ENCODE measurements at regions not wholly inside any gene's neighbourhood (a gene's known extent, or its start where the extent isn't known, plus 50 kb on each side); places are given as distances from the start of the nearest gene placed in this dataset.

- Mint-ChIP-seq H3K27ac (no peak overlapping the region), H3K36me3 (ENCODE audit: insufficient read depth in 1 of 3, low read depth in 3 of 3) (peaks cover 33 to 74% (median 55%) of the 10 kb centered on the region in 3 experiments), H3K4me3 (no peak overlapping the region), H3K27me3 (ENCODE audit: low read depth) (peaks cover 4% of the 10 kb centered on the region), H3K4me1 (peaks cover 0 to 20% of the 10 kb centered on the region in 2 experiments; a peak in 2 of 4 replicates), H3K9me3 (peaks cover 71 to 76% of the 10 kb centered on the region in 2 experiments)
- Histone ChIP-seq H3K9ac (ENCODE audit: extremely low read depth, insufficient read length, low read length) (no peak overlapping the region), H3K4me2 (ENCODE audit: insufficient read depth, insufficient read length, low read length) (no peak overlapping the region), H2AK5ac (ENCODE audit: insufficient read length, low read length) (no peak overlapping the region), H2BK5ac (ENCODE audit: insufficient read length, low read length) (no peak overlapping the region), H3K23ac (ENCODE audit: insufficient read length, low read depth, low read length) (no peak overlapping the region), H4K20me1 (ENCODE audit: control insufficient read depth, insufficient read depth, insufficient read length) (no peaks in the 10 kb centered on the region), H3K14ac (ENCODE audit: insufficient read depth, low read length) (no peak overlapping the region), H3K9me3 (ENCODE audit: control insufficient read depth, low read depth, low read length) (peaks cover 31% of the 10 kb centered on the region), H3K18ac (ENCODE audit: insufficient read length, low read depth, low read length) (no peak overlapping the region), H2BK120ac (ENCODE audit: low read depth, low read length, poor library complexity, severe bottlenecking) (no peak overlapping the region), H2BK15ac (ENCODE audit: low read depth, low read length) (no peak overlapping the region), H2BK20ac (ENCODE audit: low read depth, low read length, poor library complexity, severe bottlenecking) (no peak overlapping the region), H3K79me2 (ENCODE audit: insufficient read depth, low read length) (no peaks in the 10 kb centered on the region), H3T11ph (ENCODE audit: low read length) (no peak overlapping the region), H2BK12ac (ENCODE audit: insufficient read length, low read depth, low read length) (no peak overlapping the region), H3K4ac (ENCODE audit: low read depth, low read length) (no peak overlapping the region), H3K4me1 (ENCODE audit: insufficient read depth, low read length) (no peaks in the 10 kb centered on the region), H4K91ac (ENCODE audit: insufficient read length, low read depth, low read length) (no peak overlapping the region), H3K27me3 (ENCODE audit: insufficient read depth, low read length) (no peaks in the 10 kb centered on the region), H4K8ac (replicated peaks; ENCODE audit: insufficient read length, low read depth, low read length) (no peak overlapping the region), H2AFZ (ENCODE audit: low read length) (no peak overlapping the region), H3K56ac (ENCODE audit: insufficient read length, low read depth, low read length) (no peak overlapping the region), H3K23me2 (ENCODE audit: insufficient read length, low read depth, low read length, poor library complexity, severe bottlenecking) (no peaks in the 10 kb centered on the region), H4K5ac (ENCODE audit: insufficient read length, low read depth, low read length) (no peak overlapping the region), H3K27ac (ENCODE audit: insufficient read length, low read depth, low read length) (no peak overlapping the region), H3K79me1 (ENCODE audit: insufficient read depth, low read depth, low read length, poor library complexity, severe bottlenecking) (no peaks in the 10 kb centered on the region)
- no peak for DNase-seq
- no CpG with 5 or more reads among the region's 3 CpGs for WGBS (ENCODE audit: extremely low coverage, insufficient read length, low lambda C conversion rate)
- no peak for TF ChIP-seq CTCF (conservative IDR thresholded peaks at IDR 0.05)
Measured at GRCh38 chr6:106811088-106811686, 163.3 kb downstream of the CD24 start.

Data from H9 (cell line).